Endodermal cell (in vitro differentiated cells): ENCODE measurements at regions not wholly inside any gene's neighbourhood (a gene's known extent, or its start where the extent isn't known, plus 50 kb on each side); places are given as distances from the start of the nearest gene placed in this dataset.

ENCODE experiments used
- DNase-seq: peaks from one replicate; pipeline ENCODE4 v3.0.0-alpha.2; 2017
- H3K27ac ChIP-seq: 2 replicates; pipeline ENCODE4 v1.5.1; 2013; ENCODE audit warnings: mild to moderate bottlenecking, low read depth, low read length, moderate library complexity
- H3K27me3 ChIP-seq: 2 replicates; pipeline ENCODE4 v1.6.1; 2013; ENCODE audit warnings: mild to moderate bottlenecking, low read length, moderate library complexity; ENCODE audit not compliant: insufficient read depth, control insufficient read depth, poor library complexity, severe bottlenecking
- H3K36me3 ChIP-seq: 2 replicates; pipeline ENCODE4 v1.7.0; 2013; ENCODE audit warnings: mild to moderate bottlenecking, low read length, moderate library complexity; ENCODE audit not compliant: control insufficient read depth, insufficient read depth
- H3K4me1 ChIP-seq: one replicate; pipeline ENCODE4 v1.7.0; 2013; ENCODE audit warnings: low read length; ENCODE audit not compliant: control insufficient read depth, insufficient read depth
- H3K4me3 ChIP-seq: 2 replicates; pipeline ENCODE4 v1.5.1; 2013; ENCODE audit warnings: mild to moderate bottlenecking, low read length, moderate library complexity
- H3K9ac ChIP-seq: 2 replicates; pipeline ENCODE4 v1.6.1; 2013; ENCODE audit warnings: mild to moderate bottlenecking, low read length, moderate library complexity; ENCODE audit not compliant: poor library complexity, severe bottlenecking; ENCODE audit errors: extremely low read depth
- H3K9me3 ChIP-seq: 2 replicates; pipeline ENCODE4 v1.6.1; 2013; ENCODE audit warnings: mild to moderate bottlenecking, low read length, moderate library complexity; ENCODE audit not compliant: control insufficient read depth
- H3K27ac Mint-ChIP-seq: 2 replicates; pipeline ENCODE4 v1.8.0; 2020; ENCODE audit warnings: mixed read lengths
- H3K27me3 Mint-ChIP-seq: 2 replicates; pipeline ENCODE4 v1.8.0; 2021; ENCODE audit warnings: mild to moderate bottlenecking, mixed read lengths; ENCODE audit not compliant: insufficient read depth
- H3K36me3 Mint-ChIP-seq: 2 replicates; pipeline ENCODE4 v1.8.0; 2020; ENCODE audit warnings: low read depth, mixed read lengths
- H3K4me1 Mint-ChIP-seq: 2 replicates; pipeline ENCODE4 v1.8.0; 2020; ENCODE audit warnings: mixed read lengths
- H3K4me3 Mint-ChIP-seq: 2 replicates; pipeline ENCODE4 v1.8.0; 2020; ENCODE audit warnings: mild to moderate bottlenecking, moderate library complexity, mixed read lengths
- H3K9me3 Mint-ChIP-seq: 2 replicates; pipeline ENCODE4 v1.8.0; 2020; ENCODE audit warnings: mild to moderate bottlenecking, mixed read lengths
- CTCF ChIP-seq: fragments of 200-600 bp; sonication (generic); conservative IDR thresholded peaks from 2 replicates; pipeline ENCODE4 v1.5.0; 2021; ENCODE audit warnings: antibody characterized with exemption, mild to moderate bottlenecking
- WGBS, 2 experiments: methylation state at CpG; one replicate each; pipeline versions ENCODE4 v1.1.5 to v1.1.7; 2013; ENCODE audit warnings: missing lambda C conversion rate in 2 of 2, mixed read lengths in 1 of 2; ENCODE audit not compliant: insufficient coverage in 1 of 2, insufficient read length in 1 of 2; 5-methylcytosine and 5-hydroxymethylcytosine counted together

- H3K4me1 Mint-ChIP-seq: no peaks in the 10 kb centered on the region
Measured at GRCh38 chr10:29181936-29182335, 106.9 kb upstream of the LYZL1 start.

GRCh38 chr10:29183301-29183945, 105.4 kb upstream of the LYZL1 start:
- H3K36me3 ChIP-seq: no peaks in the 10 kb centered on the region
- no peaks in the 10 kb centered on the region for H3K27me3 ChIP-seq
- H3K4me3 Mint-ChIP-seq: no peak overlapping the region
- H3K27ac ChIP-seq: no peak overlapping the region
- no peaks in the 10 kb centered on the region for H3K4me1 Mint-ChIP-seq
- H3K9me3 Mint-ChIP-seq: no peaks in the 10 kb centered on the region
- no peaks in the 10 kb centered on the region for H3K9me3 ChIP-seq
- no peaks in the 10 kb centered on the region for H3K4me1 ChIP-seq
- H3K4me3 ChIP-seq: no peak overlapping the region
- WGBS, 2 experiments: 93 to 100% methylated on average over 1 to 4 of the region's 6 CpGs
- no peaks in the 10 kb centered on the region for H3K36me3 Mint-ChIP-seq
- no peaks in the 10 kb centered on the region for H3K27me3 Mint-ChIP-seq
- no peak overlapping the region for H3K27ac Mint-ChIP-seq
- no peak for DNase-seq
- no peak for TF ChIP-seq CTCF
- H3K9ac ChIP-seq: no peak overlapping the region

More at GRCh38 chr10:29181936-29182335, 106.9 kb upstream of the LYZL1 start:
- Mint-ChIP-seq H3K4me3 (no peak overlapping the region), H3K9me3 (no peaks in the 10 kb centered on the region), H3K27ac (no peak overlapping the region), H3K27me3 (no peaks in the 10 kb centered on the region), H3K36me3 (no peaks in the 10 kb centered on the region)
- Histone ChIP-seq H3K9me3 (no peaks in the 10 kb centered on the region), H3K36me3 (no peaks in the 10 kb centered on the region), H3K4me1 (no peaks in the 10 kb centered on the region), H3K9ac (no peak overlapping the region), H3K27me3 (no peaks in the 10 kb centered on the region), H3K4me3 (no peak overlapping the region), H3K27ac (no peak overlapping the region)
- TF ChIP-seq CTCF: no peak
- DNase-seq: no peak
- 89% methylated on average over 3 of the region's 6 CpGs; no CpG with 5 or more reads in 1 of the 2 experiments for WGBS, 2 experiments

- no peak for TF ChIP-seq CTCF
- Mint-ChIP-seq H3K36me3 (no peaks in the 10 kb centered on the region), H3K9me3 (no peaks in the 10 kb centered on the region), H3K4me1 (no peaks in the 10 kb centered on the region), H3K27me3 (no peaks in the 10 kb centered on the region), H3K27ac (no peak overlapping the region), H3K4me3 (no peak overlapping the region)
- WGBS, 2 experiments: 93% methylated on average over 2 to 4 of the region's 4 CpGs
- Histone ChIP-seq H3K36me3 (no peaks in the 10 kb centered on the region), H3K9ac (no peak overlapping the region), H3K9me3 (no peaks in the 10 kb centered on the region), H3K27me3 (no peaks in the 10 kb centered on the region), H3K4me3 (no peak overlapping the region), H3K4me1 (no peaks in the 10 kb centered on the region), H3K27ac (no peak overlapping the region)
- DNase-seq: no peak
Measured at GRCh38 chr10:29184205-29185000, 104.5 kb upstream of the LYZL1 start.
